GM10266 (cell line): ENCODE measurements at regions not wholly inside any gene's neighbourhood (a gene's known extent, or its start where the extent isn't known, plus 50 kb on each side); places are given as distances from the start of the nearest gene placed in this dataset.
A peak's percentile ranks its signal among the peaks of the same experiment; 100 is the strongest.

ENCODE experiments used
- DNase-seq: peaks from one replicate; pipeline ENCODE4 v3.0.0; 2012; ENCODE audit errors: extremely low spot score
- TF ChIP-seq, protein P1 (sequence below): IDR thresholded peaks from 2 replicates; pipeline ENCODE4 v1.5.1; 2012; ENCODE audit warnings: mild to moderate bottlenecking, low read depth; ENCODE audit not compliant: control insufficient read depth, insufficient read depth; ENCODE audit errors: missing control alignments

DNA sequence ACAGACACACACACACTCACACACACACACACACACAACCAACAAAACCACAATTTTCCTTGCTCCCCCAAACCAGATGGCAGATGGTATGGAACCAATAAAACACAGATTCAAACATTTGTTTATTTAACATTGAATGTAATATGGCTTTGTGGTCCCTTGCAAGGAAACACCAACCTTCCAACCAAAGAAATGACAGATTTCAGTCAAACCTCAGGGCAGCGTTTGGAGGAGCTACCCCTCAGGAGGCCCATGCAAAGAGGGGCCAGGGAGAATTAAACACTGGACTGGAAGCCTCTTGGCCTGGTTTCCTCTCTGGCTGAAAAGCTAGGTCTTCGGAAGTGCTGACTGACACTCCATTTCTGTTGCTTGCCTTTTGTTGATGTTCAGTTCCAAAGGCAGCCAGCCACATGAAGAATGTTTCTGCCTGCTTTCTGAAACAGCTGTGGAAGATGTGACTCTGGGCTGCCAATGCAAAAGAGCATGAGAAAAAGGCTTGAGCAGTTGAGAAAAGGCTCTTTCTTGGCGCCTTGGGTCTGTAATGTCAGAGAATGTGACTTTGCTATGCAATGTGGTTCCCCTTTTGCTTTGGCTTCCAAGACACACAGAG is 296.1 kb downstream of the RPLP1 start:
- no peak for DNase-seq
- TF ChIP-seq, protein P1, sequence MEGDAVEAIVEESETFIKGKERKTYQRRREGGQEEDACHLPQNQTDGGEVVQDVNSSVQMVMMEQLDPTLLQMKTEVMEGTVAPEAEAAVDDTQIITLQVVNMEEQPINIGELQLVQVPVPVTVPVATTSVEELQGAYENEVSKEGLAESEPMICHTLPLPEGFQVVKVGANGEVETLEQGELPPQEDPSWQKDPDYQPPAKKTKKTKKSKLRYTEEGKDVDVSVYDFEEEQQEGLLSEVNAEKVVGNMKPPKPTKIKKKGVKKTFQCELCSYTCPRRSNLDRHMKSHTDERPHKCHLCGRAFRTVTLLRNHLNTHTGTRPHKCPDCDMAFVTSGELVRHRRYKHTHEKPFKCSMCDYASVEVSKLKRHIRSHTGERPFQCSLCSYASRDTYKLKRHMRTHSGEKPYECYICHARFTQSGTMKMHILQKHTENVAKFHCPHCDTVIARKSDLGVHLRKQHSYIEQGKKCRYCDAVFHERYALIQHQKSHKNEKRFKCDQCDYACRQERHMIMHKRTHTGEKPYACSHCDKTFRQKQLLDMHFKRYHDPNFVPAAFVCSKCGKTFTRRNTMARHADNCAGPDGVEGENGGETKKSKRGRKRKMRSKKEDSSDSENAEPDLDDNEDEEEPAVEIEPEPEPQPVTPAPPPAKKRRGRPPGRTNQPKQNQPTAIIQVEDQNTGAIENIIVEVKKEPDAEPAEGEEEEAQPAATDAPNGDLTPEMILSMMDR, result no peak

DNA sequence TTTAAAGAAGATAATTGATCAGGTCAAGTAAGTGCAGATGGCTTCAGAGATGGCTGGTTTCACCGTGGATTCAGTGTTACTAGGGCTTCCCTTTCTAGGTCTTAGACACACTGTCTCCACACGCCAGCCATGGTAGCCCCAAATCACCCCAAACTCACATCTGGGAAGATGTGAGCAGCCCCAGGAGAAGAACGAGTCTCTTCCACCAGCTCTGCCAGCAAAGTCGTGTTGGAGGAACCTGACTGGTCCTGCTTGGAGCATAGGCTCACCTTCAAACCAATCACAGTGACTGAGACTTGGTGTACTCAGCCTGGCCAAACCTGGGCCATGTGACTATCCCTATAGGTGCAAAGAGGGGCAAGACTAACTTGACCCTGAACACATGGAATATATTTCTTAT is 296.7 kb downstream of the RPLP1 start:
- TF ChIP-seq, protein P1, result no peak
- no peak for DNase-seq

DNA sequence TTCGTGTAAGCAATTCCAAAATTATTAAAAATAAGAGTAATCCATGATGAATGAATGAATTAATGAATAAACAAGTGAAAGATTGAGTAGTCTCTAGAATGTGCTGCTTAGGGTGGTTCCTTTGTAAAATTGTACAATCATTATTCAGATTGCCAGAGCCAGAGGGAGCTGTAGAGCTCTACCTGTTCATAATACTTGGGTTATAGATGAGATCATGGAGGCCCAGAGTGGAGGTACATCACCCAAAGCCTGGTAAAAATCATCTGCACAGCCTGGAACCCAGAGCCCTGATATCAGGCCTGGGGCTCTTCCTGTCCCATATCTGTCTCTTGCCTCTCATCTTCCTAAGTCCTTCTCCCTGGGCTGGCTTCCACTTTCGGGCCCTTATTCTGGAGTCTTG is 297.2 kb downstream of the RPLP1 start:
- TF ChIP-seq, protein P1, result peak; percentile 28
- DNase-seq, result peak; percentile 35

DNA sequence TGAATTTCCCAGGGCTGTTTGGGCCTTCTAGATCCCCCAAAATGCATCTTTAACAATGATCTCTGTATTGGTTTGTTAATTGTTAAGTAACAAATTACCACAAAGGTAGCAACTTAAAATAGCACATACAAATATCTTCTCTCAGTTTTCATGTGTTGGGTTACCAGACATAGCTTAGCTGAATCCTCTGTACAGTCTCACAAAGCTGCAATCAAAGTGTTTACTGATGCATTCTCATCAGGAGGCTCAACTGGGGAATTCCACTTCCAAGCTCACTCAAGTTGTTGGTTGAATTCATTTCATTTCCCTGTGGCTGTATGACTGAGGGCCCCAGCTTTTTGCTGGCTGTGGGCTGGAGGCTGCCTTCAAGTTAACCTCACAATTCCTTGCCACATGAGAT is 297.6 kb downstream of the RPLP1 start:
- TF ChIP-seq, protein P1, result no peak
- DNase-seq, result no peak

DNA sequence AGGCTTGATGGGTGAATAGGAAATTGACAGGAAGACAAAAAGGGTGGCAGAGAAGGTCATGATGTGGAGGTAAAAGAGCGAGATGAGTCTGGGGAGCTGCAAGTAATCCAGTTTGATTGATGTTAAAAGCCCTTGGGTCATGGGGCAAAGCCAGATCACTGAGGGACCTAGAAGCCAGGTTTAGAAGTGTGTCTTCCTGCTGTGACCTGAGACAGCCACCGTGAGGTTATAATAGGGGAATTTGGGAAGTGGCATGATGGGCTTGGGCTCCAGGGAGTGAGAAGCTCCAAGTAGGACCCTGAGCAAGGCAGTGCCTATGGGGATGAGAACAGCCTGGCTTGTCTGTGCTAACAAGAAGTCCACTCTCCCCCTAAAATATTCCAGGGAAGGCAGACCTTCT is 298.5 kb downstream of the RPLP1 start:
- TF ChIP-seq, protein P1, result no peak
- no peak for DNase-seq

DNA sequence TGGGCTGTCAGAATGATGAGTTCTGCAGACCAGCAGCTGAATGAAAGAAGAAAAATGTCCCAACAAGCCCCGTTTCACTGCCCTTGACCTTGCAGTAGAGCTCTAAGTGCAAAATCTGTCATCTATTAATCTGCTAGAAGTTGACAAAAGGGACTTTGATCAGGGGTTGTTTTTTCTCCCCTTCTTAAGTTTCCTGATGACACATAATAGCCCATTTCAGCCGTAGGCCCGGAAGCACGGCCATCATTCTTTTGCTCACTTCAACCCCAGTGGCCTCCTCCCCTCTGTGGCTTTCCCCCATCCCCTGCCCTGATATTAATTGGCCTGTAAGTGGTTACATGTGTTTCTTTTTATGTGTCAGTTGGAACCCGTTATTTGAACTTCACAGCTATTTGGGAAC is 298.9 kb downstream of the RPLP1 start:
- TF ChIP-seq, protein P1, result no peak
- DNase-seq, result no peak

DNA sequence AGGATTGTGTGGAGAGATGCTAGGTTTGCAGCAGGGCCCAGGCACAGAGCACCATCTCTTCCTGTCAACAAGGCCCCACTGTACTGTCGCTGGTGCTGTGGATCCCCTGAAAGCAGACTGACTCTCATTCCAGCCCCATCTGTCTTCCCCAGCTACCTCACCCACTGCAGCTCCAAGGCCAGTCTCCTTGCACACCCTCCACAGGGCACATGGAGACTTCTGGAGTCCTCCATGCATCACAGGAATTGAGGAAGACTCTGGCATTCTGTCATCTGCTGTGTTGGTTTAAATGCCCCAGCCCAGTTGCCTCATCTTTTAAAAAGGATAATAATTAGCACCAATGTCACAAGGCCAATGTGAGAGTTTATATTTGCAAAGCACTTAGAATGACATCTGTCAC is 301.2 kb downstream of the RPLP1 start:
- TF ChIP-seq, protein P1, result no peak
- no peak for DNase-seq
